SK-N-SH (cell line): ENCODE measurements at regions not wholly inside any gene's neighbourhood (a gene's known extent, or its start where the extent isn't known, plus 50 kb on each side); places are given as distances from the start of the nearest gene placed in this dataset.

Experiments used
- CTCF ChIA-PET: fragments of 300-600, 350-600 bp; formaldehyde crosslinking; extraction: SDS; loops from one replicate; lab custom pipeline; 2021; lab: Yijun Ruan, JAX
- POLR2A ChIA-PET: fragments of 350-600 bp; sonication (Branson Sonifier 250); formaldehyde crosslinking; extraction: SDS; loops from one replicate; lab custom pipeline; 2020; ENCODE audit warnings: antibody characterized with exemption, inconsistent platforms; lab: Yijun Ruan, JAX
- DNase-seq: peaks from one replicate; pipeline ENCODE4 v3.0.0; 2012
- H2AFZ ChIP-seq: fragments of 200-600 bp; sonication (generic); 2 replicates; pipeline ENCODE4 v1.8.1; 2016; ENCODE audit warnings: antibody characterized with exemption, mild to moderate bottlenecking, low read depth
- H3F3A ChIP-seq: fragments of 200-600 bp; sonication (generic); replicated peaks from 2 replicates; pipeline ENCODE3; 2016; ENCODE audit warnings: antibody characterized with exemption, mild to moderate bottlenecking; ENCODE audit not compliant: insufficient read depth
- H3K27ac ChIP-seq, 2 experiments: fragments of 200-500 bp in 1 of 2; fragments of 200-600 bp in 1 of 2; sonication (Bioruptor generic) in 1 of 2; sonication (generic), shearing (Covaris generic) in 1 of 2; 2 replicates each; pipeline versions ENCODE4 v1.5.1 to v1.6.1; 2014 to 2016; ENCODE audit warnings: low read depth in 2 of 2, inconsistent platforms in 1 of 2, low read length in 1 of 2, mild to moderate bottlenecking in 1 of 2, mixed read lengths in 1 of 2
- H3K27me3 ChIP-seq: fragments of 200-600 bp; sonication (generic), shearing (Covaris generic); 2 replicates; pipeline ENCODE4 v1.6.1; 2016; ENCODE audit warnings: mixed run types; ENCODE audit not compliant: insufficient read depth
- H3K36me3 ChIP-seq, 2 experiments: fragments of 200-500 bp in 1 of 2; fragments of 200-600 bp in 1 of 2; sonication (Bioruptor generic) in 1 of 2; sonication (generic) in 1 of 2; replicated peaks in 1 of 2; 2 replicates each; pipeline versions ENCODE3 to v1.5.1; 2014 to 2016; ENCODE audit warnings: low read length in 1 of 2, mild to moderate bottlenecking in 1 of 2; ENCODE audit not compliant: insufficient read depth in 2 of 2, control insufficient read depth in 1 of 2
- H3K4me1 ChIP-seq, 2 experiments: fragments of 200-500 bp in 1 of 2; fragments of 200-600 bp in 1 of 2; sonication (Bioruptor generic) in 1 of 2; sonication (generic), shearing (Covaris generic) in 1 of 2; 2 replicates each; pipeline versions ENCODE4 v1.5.1 to v1.6.1; 2014 to 2016; ENCODE audit warnings: low read depth in 1 of 2, low read length in 1 of 2, mixed run types in 1 of 2; ENCODE audit not compliant: insufficient read depth in 2 of 2, control insufficient read depth in 1 of 2
- H3K4me2 ChIP-seq: fragments of 200-600 bp; sonication (generic), shearing (Covaris generic); 2 replicates; pipeline ENCODE4 v1.6.1; 2017; ENCODE audit warnings: mixed run types
- H3K4me3 ChIP-seq, 2 experiments: fragments of 200-500 bp in 1 of 2; fragments of 200-600 bp in 1 of 2; sonication (Bioruptor generic) in 1 of 2; sonication (generic), shearing (Covaris generic) in 1 of 2; 2 replicates each; pipeline versions ENCODE4 v1.5.1 to v1.8.1; 2014 to 2016; ENCODE audit warnings: low read depth in 2 of 2, inconsistent platforms in 1 of 2, low read length in 1 of 2, mild to moderate bottlenecking in 1 of 2, mixed read lengths in 1 of 2, moderate library complexity in 1 of 2
- H3K79me2 ChIP-seq: fragments of 200-600 bp; sonication (generic); 2 replicates; pipeline ENCODE4 v1.8.1; 2017; ENCODE audit warnings: mild to moderate bottlenecking; ENCODE audit not compliant: insufficient read depth
- H3K9ac ChIP-seq: fragments of 200-600 bp; sonication (generic); 2 replicates; pipeline ENCODE4 v1.6.1; 2017; ENCODE audit warnings: mixed run types
- H3K9me2 ChIP-seq: fragments of 200-600 bp; sonication (generic); 2 replicates; pipeline ENCODE4 v1.6.1; 2017; ENCODE audit warnings: mixed run types
- H3K9me3 ChIP-seq: fragments of 200-600 bp; sonication (generic); 2 replicates; pipeline ENCODE4 v1.6.1; 2017; ENCODE audit warnings: mixed run types, mild to moderate bottlenecking, moderate library complexity
- H4K20me1 ChIP-seq: fragments of 200-600 bp; sonication (generic); 2 replicates; pipeline ENCODE4 v1.6.1; 2017; ENCODE audit warnings: mild to moderate bottlenecking, mixed run types; ENCODE audit not compliant: insufficient read depth
- CHD2 ChIP-seq: fragments of 150-350 bp; IDR thresholded peaks from 2 replicates; pipeline ENCODE4 v1.6.1; 2018; ENCODE audit warnings: low read length; ENCODE audit not compliant: partially characterized antibody
- CTCF ChIP-seq: fragments of 200-600 bp; sonication (generic); IDR thresholded peaks from 2 replicates; pipeline ENCODE4 v1.6.1; 2017; ENCODE audit warnings: antibody characterized with exemption, mild to moderate bottlenecking, moderate library complexity
- EP300 ChIP-seq, 2 experiments: IDR thresholded peaks; 2 replicates each; pipeline versions ENCODE4 v1.4.0 to v1.6.1; 2012; ENCODE audit warnings: borderline replicate concordance in 1 of 2, low read depth in 1 of 2, low read length in 1 of 2
- FOSL2 ChIP-seq: IDR thresholded peaks from 2 replicates; pipeline ENCODE4 v1.4.0; 2012; ENCODE audit warnings: low read depth, mild to moderate bottlenecking, moderate library complexity, borderline replicate concordance
- GABPA ChIP-seq: IDR thresholded peaks from 2 replicates; pipeline ENCODE4 v1.4.0; 2012; ENCODE audit warnings: low read depth, mild to moderate bottlenecking
- GATA2 ChIP-seq: sonication (generic); formaldehyde crosslinking; IDR thresholded peaks from 2 replicates; pipeline ENCODE4 v1.5.0; 2020; ENCODE audit warnings: mild to moderate bottlenecking, missing genetic modification reagents
- IRF3 ChIP-seq: fragments of 150-350 bp; IDR thresholded peaks from 2 replicates; pipeline ENCODE4 v1.6.1; 2016; ENCODE audit warnings: mild to moderate bottlenecking, low read depth, low read length
- MXI1 ChIP-seq: IDR thresholded peaks from 2 replicates; pipeline ENCODE4 v1.6.1; 2012; ENCODE audit warnings: mild to moderate bottlenecking, low read depth, low read length, improper control_type of control experiment
- NFIC ChIP-seq: IDR thresholded peaks from 2 replicates; pipeline ENCODE4 v1.4.0; 2012; ENCODE audit warnings: borderline replicate concordance
- NRF1 ChIP-seq: IDR thresholded peaks from 2 replicates; pipeline ENCODE4 v1.6.1; 2012; ENCODE audit warnings: low read depth, mild to moderate bottlenecking, low read length
- RAD21 ChIP-seq: IDR thresholded peaks from 2 replicates; pipeline ENCODE4 v1.6.1; 2012; ENCODE audit warnings: mild to moderate bottlenecking, low read length
- REST ChIP-seq: IDR thresholded peaks from 2 replicates; pipeline ENCODE4 v1.6.1; 2012; ENCODE audit warnings: mild to moderate bottlenecking, low read depth, low read length, moderate library complexity
- SIN3A ChIP-seq: IDR thresholded peaks from 2 replicates; pipeline ENCODE4 v1.6.1; 2012; ENCODE audit warnings: low read depth, mild to moderate bottlenecking, low read length, moderate library complexity, borderline replicate concordance
- USF2 ChIP-seq: fragments of 150-350 bp; IDR thresholded peaks from 2 replicates; pipeline ENCODE4 v1.6.1; 2017; ENCODE audit warnings: antibody characterized with exemption, low read length, low read depth, borderline replicate concordance
- ZBTB33 ChIP-seq: IDR thresholded peaks from 2 replicates; pipeline ENCODE4 v1.4.0; 2012; ENCODE audit warnings: low read depth, borderline replicate concordance
- WGBS: methylation state at CpG from one replicate; pipeline ENCODE4 v1.1.6; 2017; ENCODE audit warnings: low lambda C conversion rate; 5-methylcytosine and 5-hydroxymethylcytosine counted together
- TF ChIP-seq, protein P1 (sequence below): IDR thresholded peaks from 2 replicates; pipeline ENCODE4 v1.4.0; 2012; ENCODE audit warnings: low read depth

DNA sequence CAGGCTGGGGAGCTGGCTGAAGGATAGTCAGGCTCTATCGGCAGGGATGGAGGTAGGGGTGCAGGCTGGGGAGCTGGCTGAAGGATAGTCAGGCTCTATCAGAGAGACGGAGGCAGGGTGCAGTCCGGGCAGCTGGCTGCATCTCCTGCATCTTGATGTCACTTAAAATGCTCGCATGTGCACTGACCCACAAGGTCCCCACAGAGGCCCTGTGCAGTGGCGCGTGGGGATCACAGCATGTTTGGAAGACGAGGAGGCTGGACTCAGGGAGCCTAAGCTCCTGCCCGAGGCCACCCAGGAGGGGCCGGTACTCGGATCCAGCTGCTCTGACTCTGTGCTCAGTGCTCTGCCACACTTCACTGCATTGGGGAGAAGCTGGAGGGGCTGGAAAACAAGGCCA, 189.0 kb upstream of the HDAC4 start:
- ChIA-PET POLR2A (no interaction called here), CTCF (interaction anchor here (0.7 kb wide), 1 partner anchor 484 kb away, joined by 3 read pairs; no protein-coding TSS in a partner anchor)
- Histone ChIP-seq H3K4me3 (no peak overlapping the region), H3K9me2 (no peaks in the 10 kb centered on the region), H3K4me1 (peaks cover 0 to 25% of the 10 kb centered on the region in 2 experiments; a peak in 1 of 4 replicates), H3K79me2 (no peaks in the 10 kb centered on the region), H3F3A (no peaks in the 10 kb centered on the region), H3K36me3 (no peaks in the 10 kb centered on the region), H3K9ac (no peak overlapping the region), H3K27me3 (no peaks in the 10 kb centered on the region), H2AFZ (no peak overlapping the region), H4K20me1 (no peaks in the 10 kb centered on the region), H3K27ac (no peak overlapping the region), H3K9me3 (no peaks in the 10 kb centered on the region), H3K4me2 (no peak overlapping the region)
- TF ChIP-seq GATA2 (CRISPR knock-in tag): no peak
- TF ChIP-seq CTCF: no peak
- TF ChIP-seq EP300 (IDR thresholded peaks at IDR 0.05; ENCODE audit: borderline replicate concordance in 1 of 2, low read depth in 1 of 2, low read length in 1 of 2): no peak
- TF ChIP-seq ZBTB33: no peak
- no peak for DNase-seq
- 70% methylated on average over 4 of the region's 10 CpGs for WGBS

DNA sequence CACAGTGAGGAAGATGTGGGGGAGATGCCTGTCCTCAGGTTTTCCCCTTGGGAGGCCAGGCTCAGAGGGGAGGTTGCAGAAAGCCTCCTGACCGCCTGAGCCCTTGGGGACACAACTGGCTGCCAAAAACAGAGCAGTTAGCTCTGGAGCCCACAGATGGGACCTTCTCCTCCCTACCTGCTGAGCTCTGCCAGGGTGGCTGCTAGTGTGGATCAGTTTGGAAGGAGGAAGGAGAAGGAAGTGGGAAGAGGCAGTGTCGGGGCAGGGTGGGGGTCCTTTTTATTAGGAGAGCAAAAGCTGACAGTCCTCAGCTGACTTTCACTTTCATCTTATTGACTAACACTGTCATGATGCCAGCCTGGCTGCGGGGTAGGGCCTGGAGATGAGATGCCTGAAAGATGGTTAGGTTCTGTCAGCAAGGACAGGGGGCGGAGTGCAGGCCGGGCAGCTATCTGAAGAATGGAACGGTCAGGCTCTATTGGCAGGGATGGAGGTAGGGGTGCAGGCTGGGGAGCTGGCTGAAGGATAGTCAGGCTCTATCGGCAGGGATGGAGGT, 188.5 kb upstream of the HDAC4 start:
- Histone ChIP-seq H3K79me2 (no peaks in the 10 kb centered on the region), H3K4me2 (no peak overlapping the region), H3K9me2 (no peaks in the 10 kb centered on the region), H3K4me3 (no peak overlapping the region), H2AFZ (no peak overlapping the region), H3K9me3 (no peaks in the 10 kb centered on the region), H3K36me3 (no peaks in the 10 kb centered on the region), H4K20me1 (no peaks in the 10 kb centered on the region), H3K4me1 (peaks cover 0 to 25% of the 10 kb centered on the region in 2 experiments; a peak in 1 of 4 replicates), H3F3A (no peaks in the 10 kb centered on the region), H3K27me3 (no peaks in the 10 kb centered on the region), H3K27ac (no peak overlapping the region), H3K9ac (no peak overlapping the region)
- CTCF ChIA-PET: interaction anchor here (0.7 kb wide), 1 partner anchor 483 kb away, joined by 3 read pairs; no protein-coding TSS in a partner anchor
- POLR2A ChIA-PET: no interaction called here
- no peak for DNase-seq
- 44% methylated on average over 7 of the region's 7 CpGs for WGBS
- TF ChIP-seq GATA2 (CRISPR knock-in tag) (no peak), GABPA (no peak), RAD21 (no peak), NRF1 (no peak), MXI1 (no peak), NFIC (no peak), SIN3A (no peak), CHD2 (no peak), USF2 (no peak), REST (no peak), EP300 (IDR thresholded peaks at IDR 0.05; ENCODE audit: borderline replicate concordance in 1 of 2, low read depth in 1 of 2, low read length in 1 of 2) (no peak), IRF3 (no peak), FOSL2 (no peak)
- TF ChIP-seq, protein P1, sequence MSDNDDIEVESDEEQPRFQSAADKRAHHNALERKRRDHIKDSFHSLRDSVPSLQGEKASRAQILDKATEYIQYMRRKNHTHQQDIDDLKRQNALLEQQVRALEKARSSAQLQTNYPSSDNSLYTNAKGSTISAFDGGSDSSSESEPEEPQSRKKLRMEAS: no peak
